ENCODE measurements at regions not wholly inside any gene's neighbourhood (a gene's known extent, or its start where the extent isn't known, plus 50 kb on each side); places are given as distances from the start of the nearest gene placed in this dataset.

- ChIA-PET CTCF (no interaction called here), POLR2A (no interaction called here)
- TF ChIP-seq, protein P1, sequence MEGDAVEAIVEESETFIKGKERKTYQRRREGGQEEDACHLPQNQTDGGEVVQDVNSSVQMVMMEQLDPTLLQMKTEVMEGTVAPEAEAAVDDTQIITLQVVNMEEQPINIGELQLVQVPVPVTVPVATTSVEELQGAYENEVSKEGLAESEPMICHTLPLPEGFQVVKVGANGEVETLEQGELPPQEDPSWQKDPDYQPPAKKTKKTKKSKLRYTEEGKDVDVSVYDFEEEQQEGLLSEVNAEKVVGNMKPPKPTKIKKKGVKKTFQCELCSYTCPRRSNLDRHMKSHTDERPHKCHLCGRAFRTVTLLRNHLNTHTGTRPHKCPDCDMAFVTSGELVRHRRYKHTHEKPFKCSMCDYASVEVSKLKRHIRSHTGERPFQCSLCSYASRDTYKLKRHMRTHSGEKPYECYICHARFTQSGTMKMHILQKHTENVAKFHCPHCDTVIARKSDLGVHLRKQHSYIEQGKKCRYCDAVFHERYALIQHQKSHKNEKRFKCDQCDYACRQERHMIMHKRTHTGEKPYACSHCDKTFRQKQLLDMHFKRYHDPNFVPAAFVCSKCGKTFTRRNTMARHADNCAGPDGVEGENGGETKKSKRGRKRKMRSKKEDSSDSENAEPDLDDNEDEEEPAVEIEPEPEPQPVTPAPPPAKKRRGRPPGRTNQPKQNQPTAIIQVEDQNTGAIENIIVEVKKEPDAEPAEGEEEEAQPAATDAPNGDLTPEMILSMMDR (IDR thresholded peaks at IDR 0.05; ENCODE audit: insufficient read depth, low read depth, low read length) = no peak
- DNase-seq (ENCODE audit: low read depth) = no peak
- H3K36me3 ChIP-seq (ENCODE audit: control insufficient read depth, insufficient read depth, low read length) = no peaks in the 10 kb centered on the region
- no peaks in the 10 kb centered on the region; the same call in 1 of the 2 replicates for H3K27me3 ChIP-seq (ENCODE audit: control insufficient read depth, insufficient read depth, low read length)
- no peak overlapping the region for H3K4me3 ChIP-seq (ENCODE audit: low read depth, low read length)
Measured at GRCh38 chrX:39479856-39480255, 617.9 kb downstream of the BCOR start.

- CTCF ChIA-PET = no interaction called here
- no peak for DNase-seq (ENCODE audit: low read depth)
- Histone ChIP-seq H3K27me3 (ENCODE audit: control insufficient read depth, insufficient read depth, low read length) (no peaks in the 10 kb centered on the region; the same call in 1 of the 2 replicates), H3K4me3 (ENCODE audit: low read depth, low read length) (no peak overlapping the region), H3K36me3 (ENCODE audit: control insufficient read depth, insufficient read depth, low read length) (no peaks in the 10 kb centered on the region)
- POLR2A ChIA-PET = no interaction called here
- TF ChIP-seq, protein P1 (IDR thresholded peaks at IDR 0.05; ENCODE audit: insufficient read depth, low read depth, low read length) = no peak
Measured at GRCh38 chrX:39480963-39481362, 616.8 kb downstream of the BCOR start.

DNA sequence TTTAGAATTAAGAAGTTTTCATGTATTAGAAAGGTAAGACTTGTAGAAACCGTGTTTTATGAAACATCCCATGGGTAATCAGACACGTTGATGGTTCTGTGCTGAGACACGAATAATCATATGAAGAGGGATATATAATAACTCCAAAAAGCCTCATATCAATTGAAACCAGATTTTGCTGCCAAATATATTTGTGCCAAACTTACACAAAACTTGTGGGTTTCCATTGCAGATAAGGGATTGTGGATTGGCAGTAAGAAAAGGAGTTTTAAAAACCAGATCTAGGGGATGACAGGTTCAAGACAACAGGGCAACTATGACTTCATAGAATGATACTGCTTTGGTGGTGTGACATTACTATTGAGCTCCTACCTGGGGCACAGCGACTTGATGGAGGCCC, 616.1 kb downstream of the BCOR start:
- H3K36me3 ChIP-seq (ENCODE audit: control insufficient read depth, insufficient read depth, low read length) = no peaks in the 10 kb centered on the region
- no peaks in the 10 kb centered on the region for H3K27me3 ChIP-seq (ENCODE audit: control insufficient read depth, insufficient read depth, low read length)
- no peak for DNase-seq (ENCODE audit: low read depth)
- H3K4me3 ChIP-seq (ENCODE audit: low read depth, low read length) = no peak overlapping the region
- TF ChIP-seq, protein P1 (IDR thresholded peaks at IDR 0.05; ENCODE audit: insufficient read depth, low read depth, low read length) = no peak
- CTCF ChIA-PET = no interaction called here
- POLR2A ChIA-PET = no interaction called here

GRCh38 chrX:39484159-39485068, 613.3 kb downstream of the BCOR start:
- CTCF ChIA-PET = interaction anchor here (0.6 kb wide), 1 partner anchor 11 kb away, joined by 4 read pairs; no protein-coding TSS in a partner anchor

More at GRCh38 chrX:39484159-39485068, 613.3 kb downstream of the BCOR start:
- Histone ChIP-seq H3K27me3 (ENCODE audit: control insufficient read depth, insufficient read depth, low read length) (no peaks in the 10 kb centered on the region), H3K4me3 (ENCODE audit: low read depth, low read length) (no peak overlapping the region), H3K36me3 (ENCODE audit: control insufficient read depth, insufficient read depth, low read length) (no peaks in the 10 kb centered on the region)
- TF ChIP-seq, protein P1 (IDR thresholded peaks at IDR 0.05; ENCODE audit: insufficient read depth, low read depth, low read length) = no peak
- no peak for DNase-seq (ENCODE audit: low read depth)
- POLR2A ChIA-PET = no interaction called here

Measured in BJ (cell line).